AG04450 (cell line): ENCODE measurements at regions not wholly inside any gene's neighbourhood (a gene's known extent, or its start where the extent isn't known, plus 50 kb on each side); places are given as distances from the start of the nearest gene placed in this dataset.

ENCODE experiments used
- CTCF ChIA-PET: fragments of 300-600, 350-600 bp; formaldehyde crosslinking; extraction: SDS; loops from one replicate; lab custom pipeline; 2022; ENCODE audit warnings: antibody characterized with exemption, inconsistent platforms; lab: Charles Lee
- POLR2A ChIA-PET: fragments of 350-600 bp; formaldehyde crosslinking; extraction: SDS; loops from one replicate; lab custom pipeline; 2021; ENCODE audit warnings: antibody characterized with exemption, inconsistent platforms; lab: Yijun Ruan, JAX
- DNase-seq: peaks from one replicate; pipeline ENCODE4 v3.0.0-alpha.2; 2011; ENCODE audit warnings: low read depth, low spot score
- H3K27ac ChIP-seq: one replicate; pipeline ENCODE4 v1.5.1; 2012; ENCODE audit warnings: low read depth, low read length, control low read depth
- H3K27me3 ChIP-seq: one replicate; pipeline ENCODE4 v1.6.0; 2012; ENCODE audit warnings: low read length; ENCODE audit not compliant: control insufficient read depth, insufficient read depth
- H3K4me3 ChIP-seq: 2 replicates; pipeline ENCODE4 v1.5.1; 2011; ENCODE audit warnings: mild to moderate bottlenecking, low read depth, low read length, control low read depth
- H3K9me3 ChIP-seq: 2 replicates; pipeline ENCODE4 v1.5.1; 2012; ENCODE audit warnings: low read length; ENCODE audit not compliant: control insufficient read depth, insufficient read depth
- TF ChIP-seq, protein P1 (sequence below): IDR thresholded peaks from 2 replicates; pipeline ENCODE4 v1.5.1; 2011; ENCODE audit warnings: low read depth, low read length, control low read depth, inconsistent platforms

DNA sequence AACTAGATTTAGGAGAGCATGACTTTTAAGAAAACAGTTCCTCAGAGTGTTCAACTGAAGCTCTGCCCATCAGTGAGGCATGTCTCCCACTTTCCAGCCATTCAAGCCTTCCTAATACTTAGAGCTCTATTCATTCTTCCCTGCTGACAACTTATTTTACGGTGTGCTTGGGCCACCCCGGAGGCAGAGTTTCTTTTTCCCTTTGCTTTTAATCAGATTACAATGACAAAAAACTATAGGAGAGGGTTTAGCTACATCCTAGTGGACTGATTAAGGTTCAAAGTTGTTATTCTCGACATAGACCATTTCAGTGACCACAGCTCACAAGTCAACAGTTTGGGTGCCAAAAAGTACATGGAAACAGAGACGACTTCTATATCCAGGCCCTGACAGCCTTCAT lies 167.8 kb upstream of the TRIB2 start:
- no peaks in the 10 kb centered on the region for H3K27me3 ChIP-seq
- no peak for DNase-seq
- CTCF ChIA-PET, result interaction anchor here (0.5 kb wide), 1 partner anchor 769 kb away, joined by 3 read pairs; no protein-coding TSS in a partner anchor
- POLR2A ChIA-PET, result no interaction called here
- TF ChIP-seq, protein P1, sequence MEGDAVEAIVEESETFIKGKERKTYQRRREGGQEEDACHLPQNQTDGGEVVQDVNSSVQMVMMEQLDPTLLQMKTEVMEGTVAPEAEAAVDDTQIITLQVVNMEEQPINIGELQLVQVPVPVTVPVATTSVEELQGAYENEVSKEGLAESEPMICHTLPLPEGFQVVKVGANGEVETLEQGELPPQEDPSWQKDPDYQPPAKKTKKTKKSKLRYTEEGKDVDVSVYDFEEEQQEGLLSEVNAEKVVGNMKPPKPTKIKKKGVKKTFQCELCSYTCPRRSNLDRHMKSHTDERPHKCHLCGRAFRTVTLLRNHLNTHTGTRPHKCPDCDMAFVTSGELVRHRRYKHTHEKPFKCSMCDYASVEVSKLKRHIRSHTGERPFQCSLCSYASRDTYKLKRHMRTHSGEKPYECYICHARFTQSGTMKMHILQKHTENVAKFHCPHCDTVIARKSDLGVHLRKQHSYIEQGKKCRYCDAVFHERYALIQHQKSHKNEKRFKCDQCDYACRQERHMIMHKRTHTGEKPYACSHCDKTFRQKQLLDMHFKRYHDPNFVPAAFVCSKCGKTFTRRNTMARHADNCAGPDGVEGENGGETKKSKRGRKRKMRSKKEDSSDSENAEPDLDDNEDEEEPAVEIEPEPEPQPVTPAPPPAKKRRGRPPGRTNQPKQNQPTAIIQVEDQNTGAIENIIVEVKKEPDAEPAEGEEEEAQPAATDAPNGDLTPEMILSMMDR, result no peak
- H3K4me3 ChIP-seq, result no peak overlapping the region
- no peaks in the 10 kb centered on the region for H3K9me3 ChIP-seq
- no peak overlapping the region for H3K27ac ChIP-seq

DNA sequence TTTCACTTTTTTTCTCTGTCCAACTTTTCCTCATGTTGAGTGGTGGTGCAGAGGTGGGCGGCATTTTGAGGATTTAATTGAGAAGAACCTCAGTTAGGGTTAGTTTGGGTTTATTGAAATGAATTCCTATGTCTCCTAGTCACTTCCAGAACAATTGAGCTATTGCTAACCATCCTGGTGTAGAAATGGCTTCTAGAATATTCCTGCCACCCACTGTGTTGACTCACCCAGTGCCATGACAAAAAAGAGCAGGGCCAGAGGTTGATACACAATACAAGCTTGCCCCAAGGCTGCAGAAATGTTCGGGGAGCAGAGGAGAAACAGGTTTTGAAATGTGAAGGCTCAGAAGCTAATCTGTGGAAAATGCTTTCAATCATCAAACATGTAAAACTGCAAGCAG lies 167.1 kb upstream of the TRIB2 start:
- H3K9me3 ChIP-seq, result no peaks in the 10 kb centered on the region
- no peak overlapping the region for H3K4me3 ChIP-seq
- H3K27ac ChIP-seq, result no peak overlapping the region
- POLR2A ChIA-PET, result no interaction called here
- CTCF ChIA-PET, result no interaction called here
- no peak for DNase-seq
- TF ChIP-seq, protein P1, result no peak
- H3K27me3 ChIP-seq, result no peaks in the 10 kb centered on the region

DNA sequence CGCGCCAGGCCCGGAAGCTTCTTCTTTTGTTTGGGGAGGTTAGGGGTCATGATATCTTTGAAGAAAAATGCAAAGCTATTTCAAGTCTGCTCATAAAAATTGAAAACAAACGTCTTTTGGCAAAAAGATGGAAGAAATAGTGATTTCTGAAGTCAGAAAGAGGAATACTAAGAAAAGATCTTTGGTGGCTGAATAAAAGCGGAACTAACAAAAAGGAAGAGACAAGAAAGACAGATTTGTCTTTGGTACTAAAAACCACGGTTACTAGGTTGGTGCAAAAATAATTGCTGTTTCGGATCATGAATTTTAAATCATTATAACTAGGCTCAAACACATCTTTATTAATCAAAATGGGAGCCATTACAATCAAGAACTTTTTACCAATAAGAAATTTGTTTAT lies 164.6 kb upstream of the TRIB2 start:
- no peak for DNase-seq
- ChIA-PET POLR2A (no interaction called here), CTCF (no interaction called here)
- Histone ChIP-seq H3K4me3 (no peak overlapping the region), H3K27ac (no peak overlapping the region), H3K27me3 (no peaks in the 10 kb centered on the region), H3K9me3 (no peaks in the 10 kb centered on the region)
- TF ChIP-seq, protein P1, result no peak

DNA sequence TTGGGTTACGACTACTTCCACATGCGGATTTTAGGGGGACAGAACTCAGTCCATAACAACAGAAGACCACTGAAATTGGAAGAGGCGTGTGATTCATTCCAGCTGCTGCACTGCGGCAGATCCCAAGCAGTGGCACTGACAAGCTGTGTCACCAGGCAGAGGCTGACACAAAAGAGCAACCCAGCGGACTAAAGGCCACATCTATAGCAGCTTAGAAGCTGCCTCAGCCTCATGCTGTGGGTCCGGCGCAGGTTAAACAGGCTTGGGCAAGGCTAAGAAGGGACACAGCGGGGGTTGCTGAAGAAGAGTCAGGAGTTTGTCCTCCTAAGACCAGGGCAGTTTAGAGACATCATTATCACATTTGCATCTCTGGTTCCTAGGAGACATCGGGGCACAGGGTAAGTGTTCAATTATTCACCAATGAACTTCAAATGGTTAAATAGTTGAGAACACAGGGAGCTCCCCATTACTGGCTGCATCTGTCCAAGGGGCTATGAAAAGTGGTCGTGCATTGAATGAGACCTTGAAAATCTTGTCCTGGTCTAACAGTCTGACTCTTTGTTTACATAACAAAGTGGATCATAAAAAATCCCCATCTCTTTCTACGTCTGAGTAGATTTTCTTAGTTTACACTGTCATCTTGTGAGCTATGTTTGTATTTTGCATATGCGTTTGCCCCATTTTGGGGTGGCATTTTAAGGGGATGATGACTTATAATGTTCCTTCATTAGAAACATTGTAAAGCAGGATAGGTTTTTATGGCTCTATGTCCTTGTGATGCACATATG lies 162.3 kb upstream of the TRIB2 start:
- peak overlapping the region; percentile 59 for H3K27ac ChIP-seq
- DNase-seq, result no peak
- POLR2A ChIA-PET, result no interaction called here
- H3K9me3 ChIP-seq, result no peaks in the 10 kb centered on the region
- H3K4me3 ChIP-seq, result no peak overlapping the region
- TF ChIP-seq, protein P1, result no peak
- no peaks in the 10 kb centered on the region for H3K27me3 ChIP-seq
- CTCF ChIA-PET, result interaction anchor here (1.2 kb wide), 1 partner anchor 162 kb away, joined by 3 read pairs; the partner anchor contains the start of gene TRIB2

DNA sequence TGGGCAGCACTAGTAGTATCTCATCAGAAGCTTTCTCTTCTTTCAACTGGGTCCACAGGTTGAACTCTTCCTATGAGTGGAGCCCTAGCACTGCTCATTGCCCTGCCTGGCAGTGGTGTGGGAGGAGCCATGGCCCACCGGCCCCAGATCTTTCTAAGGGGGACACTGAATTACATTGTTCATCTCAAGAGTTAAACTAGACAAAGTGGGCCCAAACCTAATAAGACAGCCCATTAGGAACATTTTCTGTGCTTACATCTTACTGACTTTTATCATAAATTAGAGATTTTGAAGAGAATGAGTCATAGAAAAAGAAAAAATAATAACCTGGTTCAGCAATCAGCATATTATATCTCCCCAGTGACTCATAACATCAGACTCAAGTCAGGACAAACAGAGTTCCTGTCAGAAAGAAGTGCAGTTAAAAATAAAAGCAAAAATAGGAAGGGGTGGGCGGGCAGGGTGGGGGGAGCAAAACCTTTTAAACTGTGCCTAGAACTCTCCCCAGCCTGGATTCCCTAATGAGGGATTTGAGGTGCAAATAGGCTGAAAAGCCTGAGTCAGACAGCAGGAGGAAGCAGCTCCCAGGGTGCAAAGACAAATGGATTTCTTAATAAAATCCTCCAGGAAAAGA lies 161.6 kb upstream of the TRIB2 start:
- H3K9me3 ChIP-seq, result no peaks in the 10 kb centered on the region
- CTCF ChIA-PET, result interaction anchor here (0.8 to 1.2 kb wide), 2 partner anchors 161 kb away, joined by 3 read pairs; partner anchors contain the start of gene TRIB2
- DNase-seq, result no peak
- H3K27ac ChIP-seq, result peak overlapping the region; percentile 59
- no peaks in the 10 kb centered on the region for H3K27me3 ChIP-seq
- POLR2A ChIA-PET, result no interaction called here
- H3K4me3 ChIP-seq, result no peak overlapping the region
- TF ChIP-seq, protein P1, result no peak
